SK-N-MC (cell line): ENCODE measurements at regions not wholly inside any gene's neighbourhood (a gene's known extent, or its start where the extent isn't known, plus 50 kb on each side); places are given as distances from the start of the nearest gene placed in this dataset.
"Not testable (repeated sequence)": the region's sequence is repeated elsewhere in the genome, so short reads cannot be mapped to it uniquely, and the experiment has no call there.

ENCODE experiments used
- DNase-seq: peaks from one replicate; pipeline ENCODE4 v3.0.0-alpha.2; 2011; ENCODE audit warnings: low read depth, low spot score
- H3K27ac ChIP-seq: fragments of 200-600 bp; sonication (generic); 2 replicates; pipeline ENCODE4 v1.5.1; 2016; ENCODE audit warnings: mixed run types
- H3K36me3 ChIP-seq: fragments of 200-600 bp; sonication (generic); 2 replicates; pipeline ENCODE4 v1.6.1; 2017; ENCODE audit warnings: antibody characterized with exemption, low read length, mixed read lengths; ENCODE audit not compliant: insufficient read depth
- H3K4me3 ChIP-seq: fragments of 200-600 bp; sonication (generic); 2 replicates; pipeline ENCODE4 v1.5.1; 2016
- H3K9ac ChIP-seq: fragments of 200-600 bp; sonication (generic); 2 replicates; pipeline ENCODE4 v1.8.0; 2017; ENCODE audit warnings: mixed run types, mixed read lengths; ENCODE audit not compliant: insufficient read length
- H3K9me3 ChIP-seq: fragments of 200-600 bp; sonication (generic); 2 replicates; pipeline ENCODE4 v1.6.1; 2017; ENCODE audit warnings: low read depth, mild to moderate bottlenecking, antibody characterized with exemption, low read length, moderate library complexity, mixed read lengths
- EZH2 ChIP-seq: fragments of 200-600 bp; sonication (generic); IDR thresholded peaks from one replicate; pipeline ENCODE4 v1.6.1; 2017; ENCODE audit warnings: antibody characterized with exemption
- FOXP2 ChIP-seq: optimal IDR thresholded peaks from 2 replicates; pipeline ENCODE3; 2011; ENCODE audit warnings: mild to moderate bottlenecking, moderate library complexity; ENCODE audit not compliant: insufficient read depth; ENCODE audit errors: extremely low read length, control extremely low read depth
- POLR2AphosphoS5 ChIP-seq: IDR thresholded peaks from 2 replicates; pipeline ENCODE4 v1.6.1; 2012; ENCODE audit warnings: mild to moderate bottlenecking, low read depth, low read length, borderline replicate concordance

- Histone ChIP-seq H3K9ac (no peak overlapping the region), H3K27ac (no peak overlapping the region), H3K36me3 (no peaks in the 10 kb centered on the region), H3K9me3 (no peaks in the 10 kb centered on the region), H3K4me3 (no peak overlapping the region)
- TF ChIP-seq EZH2 (no peak), POLR2AphosphoS5 (no peak), FOXP2 (no peak)
- no peak for DNase-seq
Observed at GRCh38 chr1:30099587-30100523, 623.5 kb downstream of the MATN1 start.

GRCh38 chr1:30097851-30098250, 625.5 kb downstream of the MATN1 start:
- not testable (repeated sequence) for H3K36me3 ChIP-seq, H3K4me3 ChIP-seq, H3K9ac ChIP-seq, DNase-seq, H3K27ac ChIP-seq, H3K9me3 ChIP-seq

GRCh38 chr1:30095451-30096025, 627.8 kb downstream of the MATN1 start:
- Histone ChIP-seq H3K36me3 (no peaks in the 10 kb centered on the region), H3K4me3 (no peak overlapping the region), H3K9ac (no peak overlapping the region), H3K27ac (no peak overlapping the region), H3K9me3 (no peaks in the 10 kb centered on the region)
- DNase-seq = no peak
- TF ChIP-seq FOXP2 (no peak), POLR2AphosphoS5 (no peak), EZH2 (no peak)

GRCh38 chr1:30095051-30095450, 628.3 kb downstream of the MATN1 start:
- Histone ChIP-seq H3K4me3 (no peak overlapping the region), H3K9me3 (no peaks in the 10 kb centered on the region), H3K27ac (no peak overlapping the region), H3K9ac (no peak overlapping the region), H3K36me3 (no peaks in the 10 kb centered on the region)
- DNase-seq = no peak
- TF ChIP-seq EZH2 (no peak), FOXP2 (no peak), POLR2AphosphoS5 (no peak)

DNA sequence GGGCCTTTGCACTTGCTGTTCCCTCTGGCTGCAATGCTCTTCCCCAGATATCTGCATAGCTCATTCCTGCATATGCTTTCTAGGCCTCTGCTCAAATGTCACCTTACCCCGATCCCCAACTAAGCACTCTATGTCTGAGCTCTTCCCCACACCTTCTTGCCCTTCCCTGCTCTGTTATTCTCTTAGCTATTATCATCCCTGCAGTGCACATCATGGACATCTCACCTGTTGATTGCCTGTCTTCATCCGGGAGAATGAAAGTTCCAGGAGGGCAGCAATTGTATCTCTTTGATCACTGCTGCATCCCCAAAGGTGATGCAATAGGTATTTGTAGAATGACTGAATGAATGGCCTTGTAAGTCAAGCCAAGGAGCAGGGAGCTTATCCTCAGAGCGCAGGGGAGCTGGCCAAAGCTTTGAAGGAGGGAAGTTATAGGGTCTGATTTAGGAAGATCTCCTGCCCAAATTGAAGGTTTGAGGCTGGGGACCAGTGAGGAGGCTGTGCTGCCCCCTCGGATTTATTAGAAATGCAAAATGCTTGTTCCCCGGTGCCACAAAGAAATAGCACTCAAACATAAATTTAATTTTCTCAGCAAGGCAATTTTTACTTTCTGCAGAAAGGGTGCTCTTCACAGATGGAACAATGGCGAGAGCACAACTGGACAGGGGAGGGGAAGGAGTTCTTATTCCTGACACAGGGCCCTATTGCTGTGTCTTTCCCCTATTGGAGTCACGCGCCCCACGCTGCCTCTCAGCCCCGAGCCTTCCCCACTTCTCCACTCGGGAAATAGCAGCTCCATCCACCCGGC, 631.1 kb downstream of the MATN1 start:
- no peak for DNase-seq
- no peak overlapping the region for H3K9ac ChIP-seq
- H3K9me3 ChIP-seq = no peaks in the 10 kb centered on the region
- no peak overlapping the region for H3K27ac ChIP-seq
- no peak overlapping the region for H3K4me3 ChIP-seq
- H3K36me3 ChIP-seq = no peaks in the 10 kb centered on the region
- TF ChIP-seq EZH2 (no peak), FOXP2 (no peak), POLR2AphosphoS5 (no peak)

DNA sequence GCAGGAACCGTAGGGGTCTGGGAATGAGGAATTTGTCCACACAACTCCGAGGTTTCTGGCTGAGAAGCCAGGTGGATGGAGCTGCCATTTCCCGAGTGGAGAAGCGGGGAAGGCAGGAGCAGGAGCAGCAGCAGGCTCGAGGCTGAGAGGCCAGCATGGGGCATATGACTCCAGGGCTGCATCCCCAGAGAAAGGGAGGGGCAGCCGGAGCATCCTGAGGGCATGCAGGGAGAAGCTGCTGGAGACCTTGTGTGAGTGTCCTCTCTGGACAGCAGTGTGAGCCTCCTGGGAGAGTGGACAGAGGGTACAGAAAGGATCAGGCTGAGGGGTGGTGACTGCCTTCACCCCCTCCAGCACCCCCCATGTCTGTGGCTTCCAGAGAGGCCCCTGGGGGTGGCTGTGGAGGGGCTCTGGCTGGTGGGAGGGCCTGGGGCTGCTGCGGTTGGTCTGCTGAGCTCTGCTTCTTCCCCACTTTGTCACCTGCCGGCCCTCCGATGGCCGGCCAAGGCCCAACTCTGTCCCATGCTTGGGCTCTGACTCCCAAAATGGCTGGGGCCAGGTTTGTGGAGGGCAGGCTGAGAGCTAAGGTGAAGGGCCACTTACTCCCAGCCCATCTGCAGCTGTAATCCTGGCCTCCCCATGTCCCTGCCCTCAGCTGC, 633.1 kb downstream of the MATN1 start:
- DNase-seq = no peak
- Histone ChIP-seq H3K9me3 (no peaks in the 10 kb centered on the region), H3K9ac (no peak overlapping the region), H3K4me3 (no peak overlapping the region), H3K36me3 (no peaks in the 10 kb centered on the region), H3K27ac (no peak overlapping the region)
- TF ChIP-seq EZH2 (no peak), POLR2AphosphoS5 (no peak), FOXP2 (no peak)

DNA sequence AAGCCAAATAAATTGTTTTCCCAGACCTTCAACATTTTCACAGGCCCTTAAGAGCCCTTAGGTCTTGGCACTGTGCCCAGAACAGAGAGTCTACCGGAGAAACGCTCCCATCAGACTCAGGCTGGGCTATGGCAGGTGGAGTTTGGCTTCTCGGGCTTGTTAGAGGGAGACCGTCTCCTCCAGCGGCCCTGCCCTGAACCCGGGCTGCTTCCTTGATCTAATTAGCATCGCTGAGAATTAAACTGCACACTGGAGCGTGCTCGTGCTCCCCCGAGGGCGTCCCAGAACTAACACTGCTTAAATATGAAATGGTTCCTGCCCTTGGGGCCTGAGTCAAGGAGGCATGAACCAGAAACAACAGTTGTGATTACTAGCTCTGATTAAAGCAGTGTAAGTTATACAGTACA, 634.4 kb downstream of the MATN1 start:
- TF ChIP-seq POLR2AphosphoS5 = no peak
- no peak for TF ChIP-seq FOXP2
- no peak for TF ChIP-seq EZH2

GRCh38 chr1:30088594-30088993, 634.8 kb downstream of the MATN1 start:
- TF ChIP-seq EZH2 = no peak
- TF ChIP-seq POLR2AphosphoS5 = no peak
- TF ChIP-seq FOXP2 = no peak
- no peak for DNase-seq
- Histone ChIP-seq H3K9ac (no peak overlapping the region), H3K4me3 (no peak overlapping the region), H3K27ac (no peak overlapping the region), H3K9me3 (no peaks in the 10 kb centered on the region), H3K36me3 (no peaks in the 10 kb centered on the region)

More for the DNA sequence above, 634.4 kb downstream of the MATN1 start:
- H3K27ac ChIP-seq = no peak overlapping the region
- H3K4me3 ChIP-seq = no peak overlapping the region
- H3K9me3 ChIP-seq = no peaks in the 10 kb centered on the region
- no peak overlapping the region for H3K9ac ChIP-seq
- no peaks in the 10 kb centered on the region for H3K36me3 ChIP-seq
- DNase-seq = no peak
